K562 (cell line): ENCODE measurements at regions not wholly inside any gene's neighbourhood (a gene's known extent, or its start where the extent isn't known, plus 50 kb on each side); places are given as distances from the start of the nearest gene placed in this dataset.

Source experiments
- ATAC-seq: fragments of 200-7000 bp; cut with Tn5 transposase; 3 replicates; pipeline ENCODE4 v1.9.1; 2020; ENCODE audit warnings: moderate library complexity
- BruUV-seq: library from RNA; stranded (reverse); fragments of 400-500 nt; replicated peaks from 2 replicates; lab custom pipeline; 2021; lab: Mats Ljungman, UMichigan
- CTCF ChIA-PET: fragments of 300-600 bp; formaldehyde crosslinking; extraction: SDS; loops from one replicate; lab custom pipeline; 2021; ENCODE audit warnings: low intra/inter-chr PET ratio; lab: Yijun Ruan, JAX
- POLR2A ChIA-PET: fragments of 300-600, 350-650 bp; sonication (Branson Sonifier 250); formaldehyde crosslinking; extraction: SDS; loops from one replicate; lab custom pipeline; 2021; ENCODE audit warnings: antibody characterized with exemption, inconsistent platforms; lab: Yijun Ruan, JAX
- DNase-seq, 4 experiments: peaks; one replicate each; pipeline versions ENCODE4 v3.0.0 to v3.0.0-alpha.2; 2011 to 2018; ENCODE audit warnings: low spot score in 3 of 4, mixed read lengths in 3 of 4; ENCODE audit errors: extremely low read depth in 1 of 4
- FAIRE-seq: peaks from 2 replicates; lab custom pipeline; 2011; peaks lifted over from hg19 to GRCh38; lab: Jason Lieb, UNC
- H2AFZ ChIP-seq: 2 replicates; pipeline ENCODE4 v1.6.0; 2011; ENCODE audit warnings: low read depth, low read length, control low read depth, inconsistent platforms
- H3K27ac ChIP-seq: fragments of 200-600 bp; 3 replicates; pipeline ENCODE4 v1.8.0; 2011; ENCODE audit warnings: low read depth, mild to moderate bottlenecking, control low read depth, inconsistent platforms, low read length, moderate library complexity, mixed read lengths; ENCODE audit errors: extremely low read depth
- H3K27me3 ChIP-seq, 2 experiments: fragments of 300-600 bp in 1 of 2; 2 replicates in 1 of 2; 3 replicates in 1 of 2; pipeline versions ENCODE4 v1.6.0 to v1.8.0; 2011; ENCODE audit warnings: inconsistent platforms in 2 of 2, low read length in 2 of 2, mild to moderate bottlenecking in 1 of 2, mixed read lengths in 1 of 2, moderate library complexity in 1 of 2; ENCODE audit not compliant: control insufficient read depth in 2 of 2, insufficient read depth in 2 of 2
- H3K36me3 ChIP-seq: fragments of 300-600 bp; 3 replicates; pipeline ENCODE4 v1.8.0; 2011; ENCODE audit warnings: mild to moderate bottlenecking, low read length, inconsistent platforms; ENCODE audit not compliant: control insufficient read depth, insufficient read depth
- H3K4me1 ChIP-seq, 2 experiments: fragments of 200-600 bp in 1 of 2; replicated peaks in 1 of 2; 2 replicates in 1 of 2; 3 replicates in 1 of 2; pipeline versions ENCODE4 v1.5.1 to v1.8.0; 2011; ENCODE audit warnings: inconsistent platforms in 2 of 2, low read length in 2 of 2, mild to moderate bottlenecking in 1 of 2, mixed read lengths in 1 of 2, moderate library complexity in 1 of 2; ENCODE audit not compliant: control insufficient read depth in 2 of 2, insufficient read depth in 2 of 2
- H3K4me2 ChIP-seq: 2 replicates; pipeline ENCODE4 v1.6.1; 2011; ENCODE audit warnings: low read length, control low read depth, inconsistent platforms, mixed read lengths; ENCODE audit not compliant: insufficient read depth
- H3K4me3 ChIP-seq: fragments of 200-600 bp; sonication (generic), shearing (Covaris generic); 2 replicates; pipeline ENCODE4 v1.5.1; 2016; ENCODE audit warnings: control low read depth, inconsistent platforms
- H3K79me2 ChIP-seq: fragments of 200-600 bp; 3 replicates; pipeline ENCODE4 v1.8.0; 2011; ENCODE audit warnings: low read length, inconsistent platforms; ENCODE audit not compliant: control insufficient read depth, insufficient read depth
- H3K9ac ChIP-seq, 2 experiments: 2 replicates each; pipeline versions ENCODE4 v1.6.0 to v1.6.1; 2011; ENCODE audit warnings: low read depth in 2 of 2, low read length in 2 of 2, control low read depth in 1 of 2, inconsistent platforms in 1 of 2, mild to moderate bottlenecking in 1 of 2, mixed read lengths in 1 of 2; ENCODE audit not compliant: insufficient read depth in 1 of 2
- H3K9me1 ChIP-seq: one replicate; pipeline ENCODE4 v1.6.0; 2011; ENCODE audit warnings: inconsistent platforms, mild to moderate bottlenecking, low read length, moderate library complexity; ENCODE audit not compliant: control insufficient read depth, insufficient read depth
- H3K9me3 ChIP-seq: replicated peaks from 2 replicates; pipeline ENCODE4 v1.5.1; 2011; ENCODE audit warnings: low read depth, low read length, inconsistent platforms; ENCODE audit not compliant: control insufficient read depth, insufficient read depth
- H4K20me1 ChIP-seq: replicated peaks from 2 replicates; pipeline ENCODE4 v1.6.1; 2011; ENCODE audit warnings: low read length, inconsistent platforms, mixed read lengths; ENCODE audit not compliant: control insufficient read depth, insufficient read depth
- CBX3 ChIP-seq, 2 experiments: IDR thresholded peaks; 1 replicate in 1 of 2; 2 replicates in 1 of 2; pipeline ENCODE4 v1.6.1; 2012; ENCODE audit warnings: inconsistent platforms in 2 of 2, low read length in 2 of 2, borderline replicate concordance in 1 of 2, control low read depth in 1 of 2
- DMBX1 ChIP-seq: fragments of 250-450 bp; sonication (Bioruptor Pico); IDR thresholded peaks from 2 replicates; pipeline ENCODE4 v1.8.0; 2022; ENCODE audit warnings: inconsistent platforms, mild to moderate bottlenecking, moderate library complexity, borderline replicate concordance
- ESRRA ChIP-seq: fragments of 450-650 bp; IDR thresholded peaks from 2 replicates; pipeline ENCODE4 v1.6.1; 2014; ENCODE audit warnings: low read depth, mild to moderate bottlenecking, moderate library complexity, borderline replicate concordance
- FIP1L1 ChIP-seq: fragments of 200-400 bp; formaldehyde crosslinking; IDR thresholded peaks from 2 replicates; pipeline ENCODE4 v1.6.1; 2018; ENCODE audit warnings: mild to moderate bottlenecking, low read depth, low read length; ENCODE audit not compliant: poor library complexity, severe bottlenecking
- FOS ChIP-seq: IDR thresholded peaks from 3 replicates; pipeline ENCODE4 v1.6.1; 2011; ENCODE audit not compliant: insufficient read length; ENCODE audit errors: extremely low read depth
- FOSL1 ChIP-seq: fragments of 200-800 bp; sonication (Bioruptor generic); conservative IDR thresholded peaks from 2 replicates; pipeline ENCODE4 v1.6.1; 2016; ENCODE audit warnings: missing genetic modification characterization, missing compliant biosample characterization
- GTF2A2 ChIP-seq: IDR thresholded peaks from 2 replicates; pipeline ENCODE4 v1.6.1; 2016; ENCODE audit warnings: mild to moderate bottlenecking, missing genetic modification characterization, missing compliant biosample characterization
- ID3 ChIP-seq, 2 experiments: fragments of 250-450 bp in 1 of 2; fragments of 450-650 bp in 1 of 2; sonication (Bioruptor Pico) in 1 of 2; IDR thresholded peaks; 2 replicates each; pipeline versions ENCODE4 v1.6.1 to v1.8.0; 2016 to 2021; ENCODE audit warnings: mild to moderate bottlenecking in 2 of 2, moderate library complexity in 2 of 2, missing compliant biosample characterization in 1 of 2, missing genetic modification characterization in 1 of 2
- MYBL2 ChIP-seq, 2 experiments: fragments of 450-650 bp in 1 of 2; sonication (generic) in 1 of 2; formaldehyde crosslinking in 1 of 2; IDR thresholded peaks; 2 replicates each; pipeline versions ENCODE4 v1.6.1 to v1.8.1; 2017 to 2022; ENCODE audit warnings: borderline replicate concordance in 1 of 2, inconsistent platforms in 1 of 2, low read depth in 1 of 2, mild to moderate bottlenecking in 1 of 2, missing genetic modification reagents in 1 of 2, moderate library complexity in 1 of 2
- NELFE ChIP-seq: IDR thresholded peaks from 2 replicates; pipeline ENCODE4 v1.6.1; 2011; ENCODE audit warnings: mild to moderate bottlenecking; ENCODE audit not compliant: insufficient read depth, insufficient read length
- PHB ChIP-seq: fragments of 250-450 bp; sonication (Bioruptor Pico); IDR thresholded peaks from 2 replicates; pipeline ENCODE4 v1.5.0; 2021
- SMARCB1 ChIP-seq: IDR thresholded peaks from 2 replicates; pipeline ENCODE4 v1.6.1; 2011; ENCODE audit warnings: improper control_type of control experiment, low read depth; ENCODE audit not compliant: insufficient read length
- TEAD1 ChIP-seq, 2 experiments: fragments of 450-650 bp in 1 of 2; sonication (generic) in 1 of 2; formaldehyde crosslinking; IDR thresholded peaks; 2 replicates each; pipeline versions ENCODE4 v1.4.0 to v1.8.0; 2020 to 2022; ENCODE audit warnings: mild to moderate bottlenecking in 2 of 2, missing genetic modification reagents in 1 of 2
- TRIM24 ChIP-seq, 2 experiments: fragments of 450-650 bp; IDR thresholded peaks; 2 replicates each; pipeline ENCODE4 v1.6.1; 2016
- ZNF146 ChIP-seq: IDR thresholded peaks from one replicate; pipeline ENCODE4 v1.6.1; 2018; ENCODE audit warnings: missing compliant biosample characterization; ENCODE audit not compliant: unreplicated experiment
- ZNF445 ChIP-seq: fragments of 250-450 bp; sonication (Bioruptor Pico); IDR thresholded peaks from 2 replicates; pipeline ENCODE4 v1.4.0; 2020; ENCODE audit warnings: low read depth, mild to moderate bottlenecking, moderate library complexity
- WGBS: fragments of 100-300 bp; shearing (Covaris generic); methylation state at CpG from one replicate; pipeline ENCODE4 v1.1.6; 2016; ENCODE audit warnings: low coverage, mixed read lengths; ENCODE audit not compliant: insufficient coverage; ENCODE audit errors: missing lambda C conversion rate; 5-methylcytosine and 5-hydroxymethylcytosine counted together
- in situ Hi-C: fragments of 300-500 bp; cut with MboI; formaldehyde crosslinking; loops from 4 replicates; pipeline ENCODE4 v1.15.0; 2018; ENCODE audit warnings: inconsistent platforms, mixed read lengths
- intact Hi-C: fragments of 100-400 bp; cut with micrococcal nuclease; formaldehyde crosslinking; loops from 2 replicates; pipeline ENCODE4 v1.14.2; 2022
- TF ChIP-seq, protein P1 (sequence below): sonication (generic); formaldehyde crosslinking; IDR thresholded peaks from 2 replicates; pipeline ENCODE4 v1.8.1; 2023; ENCODE audit warnings: mild to moderate bottlenecking, missing genetic modification reagents

- H3K4me3 ChIP-seq: no peak overlapping the region
- no TSS peak for BruUV-seq
- WGBS: 0% methylated on average over 5 of the region's 5 CpGs
- ChIA-PET CTCF (no interaction called here), POLR2A (no interaction called here)
- in situ Hi-C loops (no loop called here), intact Hi-C loops (no loop called here)
- no peak overlapping the region for H3K9ac ChIP-seq
- no peak for ATAC-seq
- no peaks in the 10 kb centered on the region for H3K9me1 ChIP-seq
- TF ChIP-seq DMBX1 (CRISPR knock-in tag): no peak
- no peak for TF ChIP-seq ZNF146 (CRISPR knock-in tag)
- no peak for TF ChIP-seq PHB (CRISPR knock-in tag)
- no peak for TF ChIP-seq FOSL1
- TF ChIP-seq ZNF445: no peak
- no peaks in the 10 kb centered on the region for H3K4me1 ChIP-seq
- no peaks in the 10 kb centered on the region for H3K79me2 ChIP-seq
- no peaks in the 10 kb centered on the region for H3K9me3 ChIP-seq
- no peaks in the 10 kb centered on the region for H4K20me1 ChIP-seq
- H3K27ac ChIP-seq: no peak overlapping the region
- no peaks in the 10 kb centered on the region for H3K36me3 ChIP-seq
- no peak for DNase-seq
- H3K4me2 ChIP-seq: no peak overlapping the region
- no peaks in the 10 kb centered on the region for H3K27me3 ChIP-seq
- FAIRE-seq: no peak
- H2AFZ ChIP-seq: no peak overlapping the region
Measured at GRCh38 chr18:67426486-67426885, 90.0 kb downstream of the DSEL start.

DNA sequence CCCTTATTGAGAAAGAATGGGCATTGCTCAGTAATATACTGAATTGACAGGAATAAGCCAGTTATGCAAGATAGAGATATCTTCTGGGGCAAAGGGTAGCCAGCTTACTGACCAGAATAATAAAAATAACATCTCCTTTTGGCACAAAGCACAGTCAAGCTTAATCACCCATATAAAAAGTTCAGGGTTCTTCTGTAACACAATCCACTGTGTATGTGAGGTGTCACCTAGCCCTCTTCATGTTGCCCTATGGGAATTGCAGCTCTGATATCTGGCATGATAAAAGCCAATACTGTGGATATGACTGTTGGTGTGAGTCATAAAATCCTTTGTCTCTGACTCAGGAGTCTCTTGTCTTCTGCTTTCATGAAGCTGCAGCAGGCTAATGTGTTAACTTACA, 90.8 kb downstream of the DSEL start:
- H3K79me2 ChIP-seq: no peaks in the 10 kb centered on the region
- H3K4me3 ChIP-seq: no peak overlapping the region
- no peak for FAIRE-seq
- no peak overlapping the region for H3K9ac ChIP-seq
- no peaks in the 10 kb centered on the region for H3K36me3 ChIP-seq
- H3K27ac ChIP-seq: no peak overlapping the region
- no peaks in the 10 kb centered on the region for H3K27me3 ChIP-seq
- H3K4me1 ChIP-seq: no peaks in the 10 kb centered on the region
- no peak for DNase-seq
- intact Hi-C loops (no loop called here), in situ Hi-C loops (no loop called here)
- POLR2A ChIA-PET: no interaction called here
- ATAC-seq: no peak
- H4K20me1 ChIP-seq: no peaks in the 10 kb centered on the region
- H2AFZ ChIP-seq: no peak overlapping the region
- no TSS peak for BruUV-seq
- no peaks in the 10 kb centered on the region for H3K9me3 ChIP-seq
- H3K4me2 ChIP-seq: no peak overlapping the region
- CTCF ChIA-PET: no interaction called here
- H3K9me1 ChIP-seq: no peaks in the 10 kb centered on the region
- TF ChIP-seq CBX3 (IDR thresholded peaks at IDR 0.05; ENCODE audit: borderline replicate concordance in 1 of 2, low read length in 2 of 2) (no peak), SMARCB1 (no peak), FIP1L1 (no peak), TRIM24 (IDR thresholded peaks at IDR 0.05) (no peak), ID3 (CRISPR knock-in tag; IDR thresholded peaks at IDR 0.05) (no peak), ID3 (tag; IDR thresholded peaks at IDR 0.05) (no peak), GTF2A2 (tag) (no peak), MYBL2 (IDR thresholded peaks at IDR 0.05; ENCODE audit: low read depth) (no peak), MYBL2 (CRISPR knock-in tag; IDR thresholded peaks at IDR 0.05; ENCODE audit: borderline replicate concordance) (no peak), TEAD1 (CRISPR knock-in tag; IDR thresholded peaks at IDR 0.05) (no peak), FOS (no peak), NELFE (no peak), ESRRA (no peak)
- TF ChIP-seq, protein P1, sequence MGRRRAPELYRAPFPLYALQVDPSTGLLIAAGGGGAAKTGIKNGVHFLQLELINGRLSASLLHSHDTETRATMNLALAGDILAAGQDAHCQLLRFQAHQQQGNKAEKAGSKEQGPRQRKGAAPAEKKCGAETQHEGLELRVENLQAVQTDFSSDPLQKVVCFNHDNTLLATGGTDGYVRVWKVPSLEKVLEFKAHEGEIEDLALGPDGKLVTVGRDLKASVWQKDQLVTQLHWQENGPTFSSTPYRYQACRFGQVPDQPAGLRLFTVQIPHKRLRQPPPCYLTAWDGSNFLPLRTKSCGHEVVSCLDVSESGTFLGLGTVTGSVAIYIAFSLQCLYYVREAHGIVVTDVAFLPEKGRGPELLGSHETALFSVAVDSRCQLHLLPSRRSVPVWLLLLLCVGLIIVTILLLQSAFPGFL (CRISPR knock-in tag): no peak
